PC-3 (cell line): ENCODE measurements at regions not wholly inside any gene's neighbourhood (a gene's known extent, or its start where the extent isn't known, plus 50 kb on each side); places are given as distances from the start of the nearest gene placed in this dataset.

Experiments
- EZH2 ChIP-seq: fragments of 300-600 bp; sonication (generic); IDR thresholded peaks from one replicate; pipeline ENCODE4 v1.6.1; 2017; ENCODE audit warnings: antibody characterized with exemption, mild to moderate bottlenecking, low read length; ENCODE audit not compliant: unreplicated experiment
- TF ChIP-seq, protein P1 (sequence below): fragments of 300-600 bp; sonication (generic); conservative IDR thresholded peaks from 2 replicates; pipeline ENCODE4 v1.5.1; 2017; ENCODE audit warnings: antibody characterized with exemption, low read depth, mild to moderate bottlenecking, low read length

DNA sequence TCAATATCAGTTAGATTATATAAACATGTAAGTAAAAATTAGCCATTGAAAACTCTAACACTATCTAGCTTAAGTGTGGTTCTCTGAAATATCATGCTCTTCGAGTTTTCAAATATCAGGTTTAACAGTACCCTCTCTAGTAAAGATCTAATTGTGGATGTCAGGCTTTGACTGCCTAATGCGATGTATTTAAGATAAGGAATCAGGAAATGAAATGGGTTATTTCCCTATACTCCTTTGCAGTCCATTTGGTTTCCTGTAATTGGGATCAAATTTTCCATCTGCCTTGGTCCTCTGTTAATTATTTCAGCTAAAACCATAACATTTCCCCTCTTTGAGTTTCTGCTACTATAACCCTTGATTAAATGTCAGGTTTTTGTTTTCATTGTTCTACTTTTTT lies 361.3 kb upstream of the MMS22L start:
- TF ChIP-seq, protein P1, sequence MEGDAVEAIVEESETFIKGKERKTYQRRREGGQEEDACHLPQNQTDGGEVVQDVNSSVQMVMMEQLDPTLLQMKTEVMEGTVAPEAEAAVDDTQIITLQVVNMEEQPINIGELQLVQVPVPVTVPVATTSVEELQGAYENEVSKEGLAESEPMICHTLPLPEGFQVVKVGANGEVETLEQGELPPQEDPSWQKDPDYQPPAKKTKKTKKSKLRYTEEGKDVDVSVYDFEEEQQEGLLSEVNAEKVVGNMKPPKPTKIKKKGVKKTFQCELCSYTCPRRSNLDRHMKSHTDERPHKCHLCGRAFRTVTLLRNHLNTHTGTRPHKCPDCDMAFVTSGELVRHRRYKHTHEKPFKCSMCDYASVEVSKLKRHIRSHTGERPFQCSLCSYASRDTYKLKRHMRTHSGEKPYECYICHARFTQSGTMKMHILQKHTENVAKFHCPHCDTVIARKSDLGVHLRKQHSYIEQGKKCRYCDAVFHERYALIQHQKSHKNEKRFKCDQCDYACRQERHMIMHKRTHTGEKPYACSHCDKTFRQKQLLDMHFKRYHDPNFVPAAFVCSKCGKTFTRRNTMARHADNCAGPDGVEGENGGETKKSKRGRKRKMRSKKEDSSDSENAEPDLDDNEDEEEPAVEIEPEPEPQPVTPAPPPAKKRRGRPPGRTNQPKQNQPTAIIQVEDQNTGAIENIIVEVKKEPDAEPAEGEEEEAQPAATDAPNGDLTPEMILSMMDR, result no peak
- TF ChIP-seq EZH2, result no peak
